ENCODE measurements at regions not wholly inside any gene's neighbourhood (a gene's known extent, or its start where the extent isn't known, plus 50 kb on each side); places are given as distances from the start of the nearest gene placed in this dataset.
"Not testable (repeated sequence)": the region's sequence is repeated elsewhere in the genome, so short reads cannot be mapped to it uniquely, and the experiment has no call there.

DNA sequence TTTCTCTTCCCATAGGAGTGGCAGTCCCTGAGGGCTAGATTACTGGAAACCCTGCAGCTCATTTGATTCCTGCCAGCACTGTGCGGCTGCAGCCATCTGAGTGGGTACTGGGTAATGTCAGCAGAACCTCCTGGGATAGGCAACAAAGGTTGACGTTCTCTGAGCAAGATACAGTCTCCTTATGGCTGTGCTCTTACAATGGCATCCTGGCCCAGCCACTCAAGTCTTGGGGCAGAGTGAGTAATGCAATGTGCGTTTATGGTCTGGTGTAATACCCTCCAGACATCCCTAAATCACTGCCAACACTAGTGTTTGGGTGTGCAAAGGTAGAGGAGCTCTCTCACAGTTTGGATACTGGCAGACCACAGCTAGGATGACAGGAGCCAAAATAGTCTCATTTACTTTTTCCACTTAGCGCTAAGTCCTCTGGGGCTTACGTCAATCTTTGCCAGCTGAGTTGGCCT is 775.8 kb downstream of the ZNF385D start:
- Histone ChIP-seq H3K9me3 (ENCODE audit: control insufficient read depth in 2 of 2, insufficient read depth in 1 of 2, low read depth in 1 of 2, low read length in 1 of 2) (peaks cover 0 to 7% of the 10 kb centered on the region in 2 donors), H3K36me3 (ENCODE audit: control insufficient read depth in 2 of 2, insufficient read depth in 2 of 2, low read length in 1 of 2) (no peaks in the 10 kb centered on the region), H3K27ac (ENCODE audit: low read depth in 2 of 2, low read length in 1 of 2) (no peak overlapping the region), H3K4me3 (ENCODE audit: low read depth in 1 of 2, low read length in 2 of 2) (no peak overlapping the region), H3K27me3 (ENCODE audit: control insufficient read depth in 1 of 2, insufficient read depth in 2 of 2, low read length in 2 of 2) (no peaks in the 10 kb centered on the region), H3K4me1 (ENCODE audit: control insufficient read depth in 2 of 2, insufficient read depth in 2 of 2, low read length in 1 of 2) (no peaks in the 10 kb centered on the region)
- 72 to 85% methylated on average over 5 of the region's 5 CpGs for WGBS, 2 donors

GRCh38 chr3:20974396-20974795 is 776.6 kb downstream of the ZNF385D start:
- Histone ChIP-seq H3K36me3 (ENCODE audit: control insufficient read depth in 2 of 2, insufficient read depth in 2 of 2, low read length in 1 of 2) (no peaks in the 10 kb centered on the region), H3K9me3 (ENCODE audit: control insufficient read depth in 2 of 2, insufficient read depth in 1 of 2, low read depth in 1 of 2, low read length in 1 of 2) (peaks cover 0 to 7% of the 10 kb centered on the region in 2 donors), H3K27ac (ENCODE audit: low read depth in 2 of 2, low read length in 1 of 2) (no peak overlapping the region), H3K4me3 (ENCODE audit: low read depth in 1 of 2, low read length in 2 of 2) (no peak overlapping the region), H3K4me1 (ENCODE audit: control insufficient read depth in 2 of 2, insufficient read depth in 2 of 2, low read length in 1 of 2) (no peaks in the 10 kb centered on the region), H3K27me3 (ENCODE audit: control insufficient read depth in 1 of 2, insufficient read depth in 2 of 2, low read length in 2 of 2) (no peaks in the 10 kb centered on the region)
- 79 to 82% methylated on average over 3 of the region's 3 CpGs for WGBS, 2 donors

DNA sequence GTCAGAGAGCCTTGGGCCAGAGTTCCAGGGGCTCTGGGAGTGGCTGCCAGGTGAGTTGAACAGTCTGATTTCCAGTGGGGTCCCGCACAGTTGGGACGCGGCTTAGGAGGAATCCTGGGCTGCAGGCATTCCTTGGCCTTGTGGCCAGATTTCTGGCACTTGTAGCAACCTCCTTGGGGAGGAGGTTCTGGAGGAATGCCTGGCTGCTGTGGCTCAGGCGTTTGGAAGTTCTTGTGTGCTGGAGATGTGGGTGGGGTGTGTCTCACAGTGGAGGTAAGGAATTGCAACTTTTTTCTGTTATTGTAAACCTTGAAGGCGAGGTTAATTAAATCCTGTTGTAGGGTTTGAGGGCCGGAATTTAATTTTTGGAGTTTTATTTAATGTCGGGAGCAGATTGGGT is 780.2 kb downstream of the ZNF385D start:
- not testable (repeated sequence) for H3K27ac ChIP-seq (ENCODE audit: low read depth in 2 of 2, low read length in 1 of 2); H3K4me3 ChIP-seq (ENCODE audit: low read depth in 1 of 2, low read length in 2 of 2); H3K4me1 ChIP-seq (ENCODE audit: control insufficient read depth in 2 of 2, insufficient read depth in 2 of 2, low read length in 1 of 2); H3K9me3 ChIP-seq (ENCODE audit: control insufficient read depth in 2 of 2, insufficient read depth in 1 of 2, low read depth in 1 of 2, low read length in 1 of 2); H3K36me3 ChIP-seq (ENCODE audit: control insufficient read depth in 2 of 2, insufficient read depth in 2 of 2, low read length in 1 of 2); H3K27me3 ChIP-seq (ENCODE audit: control insufficient read depth in 1 of 2, insufficient read depth in 2 of 2, low read length in 2 of 2)
- WGBS, 2 donors, result 80 to 88% methylated on average over 7 of the region's 7 CpGs

DNA sequence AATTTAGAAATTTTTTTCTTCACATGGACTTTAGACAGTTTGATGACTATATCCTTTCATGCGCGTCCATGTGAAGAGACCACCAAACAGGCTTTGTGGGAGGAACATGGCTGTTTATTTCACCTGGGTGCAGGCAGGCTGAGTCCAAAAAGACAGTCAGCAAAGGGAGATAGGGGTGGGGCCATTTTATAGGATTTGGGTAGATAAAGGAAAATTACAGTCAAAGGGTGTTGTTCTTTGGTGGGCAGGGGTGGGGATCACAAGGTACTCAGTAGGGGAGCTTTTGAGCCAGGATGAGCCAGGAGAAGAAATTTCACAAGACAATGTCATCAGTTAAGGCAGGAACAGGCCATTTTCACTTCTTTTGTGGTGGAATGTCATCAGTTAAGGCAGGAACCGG is 781.5 kb upstream of the SGO1 start:
- H3K9me3 ChIP-seq (ENCODE audit: control insufficient read depth in 2 of 2, insufficient read depth in 1 of 2, low read depth in 1 of 2, low read length in 1 of 2); H3K27me3 ChIP-seq (ENCODE audit: control insufficient read depth in 1 of 2, insufficient read depth in 2 of 2, low read length in 2 of 2); H3K27ac ChIP-seq (ENCODE audit: low read depth in 2 of 2, low read length in 1 of 2); H3K36me3 ChIP-seq (ENCODE audit: control insufficient read depth in 2 of 2, insufficient read depth in 2 of 2, low read length in 1 of 2); H3K4me3 ChIP-seq (ENCODE audit: low read depth in 1 of 2, low read length in 2 of 2); H3K4me1 ChIP-seq (ENCODE audit: control insufficient read depth in 2 of 2, insufficient read depth in 2 of 2, low read length in 1 of 2): not testable (repeated sequence)
- WGBS, 2 donors, result 91 to 97% methylated on average over 2 of the region's 3 CpGs

DNA sequence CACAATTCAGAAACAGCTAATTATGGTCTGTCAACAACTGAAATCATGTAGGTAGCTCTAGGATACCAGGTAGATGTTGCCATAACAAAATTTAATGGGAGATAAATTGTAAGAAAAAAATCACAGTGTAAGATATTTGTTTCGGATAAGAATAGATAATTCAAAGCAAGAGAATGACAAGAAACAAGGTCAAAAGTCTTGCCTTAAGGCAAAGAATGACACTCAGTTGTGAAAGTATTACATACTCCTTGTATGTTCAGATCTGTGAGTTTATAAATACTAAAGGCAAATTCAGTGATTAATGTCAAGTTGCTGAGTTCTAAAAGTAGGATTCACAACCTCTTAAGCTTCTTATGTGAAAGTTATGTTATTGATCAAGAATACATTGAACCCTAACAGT is 772.2 kb upstream of the SGO1 start:
- H3K27me3 ChIP-seq (ENCODE audit: control insufficient read depth in 1 of 2, insufficient read depth in 2 of 2, low read length in 2 of 2), result no peaks in the 10 kb centered on the region
- no peaks in the 10 kb centered on the region for H3K36me3 ChIP-seq (ENCODE audit: control insufficient read depth in 2 of 2, insufficient read depth in 2 of 2, low read length in 1 of 2)
- H3K4me1 ChIP-seq (ENCODE audit: control insufficient read depth in 2 of 2, insufficient read depth in 2 of 2, low read length in 1 of 2), result no peaks in the 10 kb centered on the region
- 73 to 79% methylated on average over 1 of the region's 1 CpG for WGBS, 2 donors
- H3K4me3 ChIP-seq (ENCODE audit: low read depth in 1 of 2, low read length in 2 of 2), result no peak overlapping the region
- no peaks in the 10 kb centered on the region for H3K9me3 ChIP-seq (ENCODE audit: control insufficient read depth in 2 of 2, insufficient read depth in 1 of 2, low read depth in 1 of 2, low read length in 1 of 2)
- H3K27ac ChIP-seq (ENCODE audit: low read depth in 2 of 2, low read length in 1 of 2), result no peak overlapping the region

GRCh38 chr3:20945892-20946291 is 759.9 kb upstream of the SGO1 start:
- no peaks in the 10 kb centered on the region for H3K27me3 ChIP-seq (ENCODE audit: control insufficient read depth in 1 of 2, insufficient read depth in 2 of 2, low read length in 2 of 2)
- H3K4me3 ChIP-seq (ENCODE audit: low read depth in 1 of 2, low read length in 2 of 2), result no peak overlapping the region
- no peak overlapping the region for H3K27ac ChIP-seq (ENCODE audit: low read depth in 2 of 2, low read length in 1 of 2)
- no peaks in the 10 kb centered on the region for H3K4me1 ChIP-seq (ENCODE audit: control insufficient read depth in 2 of 2, insufficient read depth in 2 of 2, low read length in 1 of 2)
- no peaks in the 10 kb centered on the region for H3K9me3 ChIP-seq (ENCODE audit: control insufficient read depth in 2 of 2, insufficient read depth in 1 of 2, low read depth in 1 of 2, low read length in 1 of 2)
- H3K36me3 ChIP-seq (ENCODE audit: control insufficient read depth in 2 of 2, insufficient read depth in 2 of 2, low read length in 1 of 2), result no peaks in the 10 kb centered on the region

GRCh38 chr3:20935791-20936190 is 749.8 kb upstream of the SGO1 start:
- no peak overlapping the region for H3K27ac ChIP-seq (ENCODE audit: low read depth in 2 of 2, low read length in 1 of 2)
- 52 to 57% methylated on average over 2 of the region's 2 CpGs for WGBS, 2 donors
- H3K4me1 ChIP-seq (ENCODE audit: control insufficient read depth in 2 of 2, insufficient read depth in 2 of 2, low read length in 1 of 2), result no peaks in the 10 kb centered on the region
- no peak overlapping the region for H3K4me3 ChIP-seq (ENCODE audit: low read depth in 1 of 2, low read length in 2 of 2)
- no peaks in the 10 kb centered on the region for H3K27me3 ChIP-seq (ENCODE audit: control insufficient read depth in 1 of 2, insufficient read depth in 2 of 2, low read length in 2 of 2)
- no peaks in the 10 kb centered on the region for H3K36me3 ChIP-seq (ENCODE audit: control insufficient read depth in 2 of 2, insufficient read depth in 2 of 2, low read length in 1 of 2)
- peaks cover 0 to 4% of the 10 kb centered on the region in 2 donors for H3K9me3 ChIP-seq (ENCODE audit: control insufficient read depth in 2 of 2, insufficient read depth in 1 of 2, low read depth in 1 of 2, low read length in 1 of 2)

- H3K4me3 ChIP-seq (ENCODE audit: low read depth in 1 of 2, low read length in 2 of 2), result no peak overlapping the region
- no peaks in the 10 kb centered on the region for H3K36me3 ChIP-seq (ENCODE audit: control insufficient read depth in 2 of 2, insufficient read depth in 2 of 2, low read length in 1 of 2)
- WGBS, 2 donors, result 91 to 92% methylated on average over 1 of the region's 1 CpG
Measured at GRCh38 chr3:20931834-20932233, 745.8 kb upstream of the SGO1 start.

GRCh38 chr3:20930034-20930433 is 744.0 kb upstream of the SGO1 start:
- H3K4me3 ChIP-seq (ENCODE audit: low read depth in 1 of 2, low read length in 2 of 2), result no peak overlapping the region
- WGBS, 2 donors, result 15 to 19% methylated on average over 3 of the region's 3 CpGs

More at GRCh38 chr3:20931834-20932233, 745.8 kb upstream of the SGO1 start:
- peaks cover 0 to 4% of the 10 kb centered on the region in 2 donors for H3K9me3 ChIP-seq (ENCODE audit: control insufficient read depth in 2 of 2, insufficient read depth in 1 of 2, low read depth in 1 of 2, low read length in 1 of 2)
- H3K4me1 ChIP-seq (ENCODE audit: control insufficient read depth in 2 of 2, insufficient read depth in 2 of 2, low read length in 1 of 2), result no peaks in the 10 kb centered on the region
- no peaks in the 10 kb centered on the region for H3K27me3 ChIP-seq (ENCODE audit: control insufficient read depth in 1 of 2, insufficient read depth in 2 of 2, low read length in 2 of 2)
- no peak overlapping the region for H3K27ac ChIP-seq (ENCODE audit: low read depth in 2 of 2, low read length in 1 of 2)

DNA sequence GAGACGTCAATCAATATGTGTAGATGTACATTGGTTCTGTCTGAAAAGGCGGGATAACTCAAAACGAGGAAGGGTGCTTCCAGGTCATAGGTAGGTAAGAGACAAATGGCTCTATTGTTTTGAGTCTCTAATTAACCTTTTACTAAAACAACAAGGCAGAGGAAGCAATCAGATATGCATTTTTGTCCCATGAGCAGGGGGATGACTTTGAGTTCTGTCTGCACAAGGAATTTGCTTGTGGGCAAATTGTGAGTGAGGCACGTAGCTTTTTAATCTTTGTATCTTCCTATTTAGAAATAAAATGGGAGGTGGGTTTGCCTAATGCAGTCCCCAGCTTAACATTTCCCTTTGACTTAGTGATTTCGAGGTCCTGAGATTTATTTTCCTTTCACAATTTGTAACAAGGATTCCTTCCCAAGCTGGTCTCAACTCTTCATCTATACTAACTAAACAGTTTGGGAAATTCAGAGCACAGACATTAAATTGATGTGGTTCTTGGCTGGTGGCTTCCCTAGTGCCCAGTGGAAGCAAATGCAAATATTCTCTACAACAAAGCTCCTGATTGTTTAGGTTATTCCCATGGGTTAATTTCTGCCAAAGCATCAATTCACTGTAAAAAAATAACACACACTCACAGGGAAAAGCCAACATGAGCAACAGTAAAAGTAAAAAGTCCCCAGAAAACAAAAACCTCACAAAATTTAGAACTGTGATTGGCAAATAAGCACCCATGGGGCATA is 738.8 kb upstream of the SGO1 start:
- H3K9me3 ChIP-seq (ENCODE audit: control insufficient read depth in 2 of 2, insufficient read depth in 1 of 2, low read depth in 1 of 2, low read length in 1 of 2), result no peaks in the 10 kb centered on the region
- no peaks in the 10 kb centered on the region for H3K4me1 ChIP-seq (ENCODE audit: control insufficient read depth in 2 of 2, insufficient read depth in 2 of 2, low read length in 1 of 2)
- no peak overlapping the region for H3K4me3 ChIP-seq (ENCODE audit: low read depth in 1 of 2, low read length in 2 of 2)
- no peaks in the 10 kb centered on the region for H3K27me3 ChIP-seq (ENCODE audit: control insufficient read depth in 1 of 2, insufficient read depth in 2 of 2, low read length in 2 of 2)
- H3K36me3 ChIP-seq (ENCODE audit: control insufficient read depth in 2 of 2, insufficient read depth in 2 of 2, low read length in 1 of 2), result no peaks in the 10 kb centered on the region
- no peak overlapping the region for H3K27ac ChIP-seq (ENCODE audit: low read depth in 2 of 2, low read length in 1 of 2)
- 59 to 75% methylated on average over 5 of the region's 5 CpGs for WGBS, 2 donors

More at GRCh38 chr3:20930034-20930433, 744.0 kb upstream of the SGO1 start:
- Histone ChIP-seq H3K4me1 (ENCODE audit: control insufficient read depth in 2 of 2, insufficient read depth in 2 of 2, low read length in 1 of 2) (no peaks in the 10 kb centered on the region), H3K27ac (ENCODE audit: low read depth in 2 of 2, low read length in 1 of 2) (no peak overlapping the region), H3K9me3 (ENCODE audit: control insufficient read depth in 2 of 2, insufficient read depth in 1 of 2, low read depth in 1 of 2, low read length in 1 of 2) (peaks cover 0 to 4% of the 10 kb centered on the region in 2 donors), H3K36me3 (ENCODE audit: control insufficient read depth in 2 of 2, insufficient read depth in 2 of 2, low read length in 1 of 2) (no peaks in the 10 kb centered on the region), H3K27me3 (ENCODE audit: control insufficient read depth in 1 of 2, insufficient read depth in 2 of 2, low read length in 2 of 2) (no peaks in the 10 kb centered on the region)
